ENCODE measurements at regions not wholly inside any gene's neighbourhood (a gene's known extent, or its start where the extent isn't known, plus 50 kb on each side); places are given as distances from the start of the nearest gene placed in this dataset.

GRCh38 chr9:115786321-115786720 is 367.3 kb upstream of the PAPPA start:
- TF ChIP-seq CTCF (IDR thresholded peaks at IDR 0.05; ENCODE audit: insufficient read depth, low read length, poor library complexity, severe bottlenecking) (no peak), EZH2phosphoT487 (conservative IDR thresholded peaks at IDR 0.05; ENCODE audit: low read length) (no peak)
